ENCODE measurements at regions not wholly inside any gene's neighbourhood (a gene's known extent, or its start where the extent isn't known, plus 50 kb on each side); places are given as distances from the start of the nearest gene placed in this dataset.
A peak's percentile ranks its signal among the peaks of the same experiment; 100 is the strongest.

GRCh38 chrX:120692319-120692718 lies 62.5 kb upstream of the C1GALT1C1 start:
- H3K4me2 ChIP-seq (ENCODE audit: insufficient read depth, low read length) = no peak overlapping the region

GRCh38 chrX:120690941-120691340 lies 61.1 kb upstream of the C1GALT1C1 start:
- H3K4me2 ChIP-seq (ENCODE audit: insufficient read depth, low read length) = no peak overlapping the region
- H3K36me3 ChIP-seq (ENCODE audit: insufficient read depth, low read length) = no peaks in the 10 kb centered on the region
- no peaks in the 10 kb centered on the region for H3K27me3 ChIP-seq (ENCODE audit: insufficient read depth, low read length, poor library complexity)
- H3K9me3 ChIP-seq (ENCODE audit: insufficient read depth, low read length, severe bottlenecking) = no peaks in the 10 kb centered on the region
- no peaks in the 10 kb centered on the region for H3K79me2 ChIP-seq (ENCODE audit: insufficient read depth, low read length)
- TF ChIP-seq EZH2 (IDR thresholded peaks at IDR 0.05; ENCODE audit: borderline replicate concordance, low read depth, low read length, severe bottlenecking) (no peak), CTCF (IDR thresholded peaks at IDR 0.05; ENCODE audit: borderline replicate concordance, extremely low read depth, low read length, poor library complexity, severe bottlenecking) (no peak)
- ATAC-seq (ENCODE audit: insufficient read depth, low read depth) (no peak), DNase-seq (no peak)
- no peaks in the 10 kb centered on the region for H4K20me1 ChIP-seq (ENCODE audit: insufficient read depth, low read length)
- H3K4me3 ChIP-seq (ENCODE audit: low read depth in 1 of 2, low read length in 2 of 2) = no peak overlapping the region
- no peaks in the 10 kb centered on the region for H3K4me1 ChIP-seq (ENCODE audit: insufficient read depth, low read length)
- H2AFZ ChIP-seq (ENCODE audit: low read depth, low read length) = no peak overlapping the region
- no peak overlapping the region for H3K27ac ChIP-seq (ENCODE audit: low read length)
- no peak overlapping the region for H3K9ac ChIP-seq (ENCODE audit: low read depth, low read length)

More at GRCh38 chrX:120692319-120692718, 62.5 kb upstream of the C1GALT1C1 start:
- TF ChIP-seq EZH2 (IDR thresholded peaks at IDR 0.05; ENCODE audit: borderline replicate concordance, low read depth, low read length, severe bottlenecking) = no peak
- no peak for TF ChIP-seq CTCF (IDR thresholded peaks at IDR 0.05; ENCODE audit: borderline replicate concordance, extremely low read depth, low read length, poor library complexity, severe bottlenecking)
- ATAC-seq (ENCODE audit: insufficient read depth, low read depth) = no peak
- Histone ChIP-seq H3K9me3 (ENCODE audit: insufficient read depth, low read length, severe bottlenecking) (no peaks in the 10 kb centered on the region), H3K36me3 (ENCODE audit: insufficient read depth, low read length) (no peaks in the 10 kb centered on the region), H3K9ac (ENCODE audit: low read depth, low read length) (no peak overlapping the region), H4K20me1 (ENCODE audit: insufficient read depth, low read length) (no peaks in the 10 kb centered on the region), H3K79me2 (ENCODE audit: insufficient read depth, low read length) (no peaks in the 10 kb centered on the region), H3K27ac (ENCODE audit: low read length) (no peak overlapping the region), H3K4me1 (ENCODE audit: insufficient read depth, low read length) (peaks cover 12% of the 10 kb centered on the region), H2AFZ (ENCODE audit: low read depth, low read length) (no peak overlapping the region), H3K4me3 (ENCODE audit: low read depth in 1 of 2, low read length in 2 of 2) (no peak overlapping the region), H3K27me3 (ENCODE audit: insufficient read depth, low read length, poor library complexity) (no peaks in the 10 kb centered on the region)
- no peak for DNase-seq

- ATAC-seq (ENCODE audit: insufficient read depth, low read depth) (no peak), DNase-seq (no peak)
- Histone ChIP-seq H3K4me2 (ENCODE audit: insufficient read depth, low read length) (no peak overlapping the region), H3K4me1 (ENCODE audit: insufficient read depth, low read length) (no peaks in the 10 kb centered on the region), H3K9ac (ENCODE audit: low read depth, low read length) (no peak overlapping the region), H3K4me3 (ENCODE audit: low read depth in 1 of 2, low read length in 2 of 2) (no peak overlapping the region), H3K36me3 (ENCODE audit: insufficient read depth, low read length) (no peaks in the 10 kb centered on the region), H3K79me2 (ENCODE audit: insufficient read depth, low read length) (no peaks in the 10 kb centered on the region), H3K27me3 (ENCODE audit: insufficient read depth, low read length, poor library complexity) (no peaks in the 10 kb centered on the region), H2AFZ (ENCODE audit: low read depth, low read length) (no peak overlapping the region), H3K9me3 (ENCODE audit: insufficient read depth, low read length, severe bottlenecking) (no peaks in the 10 kb centered on the region), H3K27ac (ENCODE audit: low read length) (no peak overlapping the region), H4K20me1 (ENCODE audit: insufficient read depth, low read length) (no peaks in the 10 kb centered on the region)
- TF ChIP-seq CTCF (IDR thresholded peaks at IDR 0.05; ENCODE audit: borderline replicate concordance, extremely low read depth, low read length, poor library complexity, severe bottlenecking) = no peak
- no peak for TF ChIP-seq EZH2 (IDR thresholded peaks at IDR 0.05; ENCODE audit: borderline replicate concordance, low read depth, low read length, severe bottlenecking)
Measured at GRCh38 chrX:120690344-120690743, 60.5 kb upstream of the C1GALT1C1 start.

GRCh38 chrX:120680090-120680489 lies 50.2 kb upstream of the C1GALT1C1 start:
- no peak overlapping the region for H3K4me2 ChIP-seq (ENCODE audit: insufficient read depth, low read length)
- no peaks in the 10 kb centered on the region for H3K9me3 ChIP-seq (ENCODE audit: insufficient read depth, low read length, severe bottlenecking)
- DNase-seq = no peak
- no peaks in the 10 kb centered on the region for H3K36me3 ChIP-seq (ENCODE audit: insufficient read depth, low read length)
- H3K27ac ChIP-seq (ENCODE audit: low read length) = no peak overlapping the region
- no peak overlapping the region for H3K4me3 ChIP-seq (ENCODE audit: low read depth in 1 of 2, low read length in 2 of 2)
- no peaks in the 10 kb centered on the region for H3K27me3 ChIP-seq (ENCODE audit: insufficient read depth, low read length, poor library complexity)
- H3K9ac ChIP-seq (ENCODE audit: low read depth, low read length) = no peak overlapping the region
- H3K79me2 ChIP-seq (ENCODE audit: insufficient read depth, low read length) = no peaks in the 10 kb centered on the region
- no peak for ATAC-seq (ENCODE audit: insufficient read depth, low read depth)
- TF ChIP-seq EZH2 (IDR thresholded peaks at IDR 0.05; ENCODE audit: borderline replicate concordance, low read depth, low read length, severe bottlenecking) = no peak
- no peak for TF ChIP-seq CTCF (IDR thresholded peaks at IDR 0.05; ENCODE audit: borderline replicate concordance, extremely low read depth, low read length, poor library complexity, severe bottlenecking)
- peak overlapping the region; percentile 52; the same call in 1 of the 2 replicates for H2AFZ ChIP-seq (ENCODE audit: low read depth, low read length)
- H3K4me1 ChIP-seq (ENCODE audit: insufficient read depth, low read length) = peaks cover 4% of the 10 kb centered on the region; the same call in 1 of the 2 replicates
- H4K20me1 ChIP-seq (ENCODE audit: insufficient read depth, low read length) = no peaks in the 10 kb centered on the region

All from DND-41 (cell line).